ENCODE measurements at regions not wholly inside any gene's neighbourhood (a gene's known extent, or its start where the extent isn't known, plus 50 kb on each side); places are given as distances from the start of the nearest gene placed in this dataset.

DNA sequence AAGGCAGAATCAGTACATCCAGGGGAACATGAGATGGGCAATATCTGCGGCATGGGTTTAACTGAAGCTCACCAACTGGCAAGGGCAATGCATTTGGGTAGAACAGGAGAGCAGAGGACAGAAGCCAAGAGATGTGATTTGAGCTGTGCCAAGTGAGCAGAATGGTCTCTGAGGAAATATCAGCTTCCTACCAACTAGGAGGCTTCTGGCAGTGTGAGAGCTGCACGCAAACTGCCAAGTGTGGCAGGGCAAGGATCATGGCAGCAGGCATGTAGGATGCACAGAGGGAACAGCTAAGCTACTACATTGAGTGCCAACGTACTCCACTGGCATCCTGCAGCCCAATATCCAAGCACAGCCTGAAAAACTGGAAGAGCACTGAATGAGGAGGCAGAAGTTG is 1036.5 kb downstream of the TUSC7 start:
- no peaks in the 10 kb centered on the region for H3K79me2 ChIP-seq (ENCODE audit: insufficient read depth, low read length)
- no peaks in the 10 kb centered on the region for H3K9me3 ChIP-seq (ENCODE audit: insufficient read depth, low read depth, low read length)
- no peak overlapping the region for H3K27ac Mint-ChIP-seq (ENCODE audit: unreplicated experiment)
- no peak overlapping the region for H3K27ac ChIP-seq (ENCODE audit: low read depth, low read length)
- H4K20me1 ChIP-seq (ENCODE audit: insufficient read depth, low read length): no peaks in the 10 kb centered on the region
- no peak for TF ChIP-seq EZH2 (IDR thresholded peaks at IDR 0.05; ENCODE audit: insufficient read depth, low read length)
- TF ChIP-seq, protein P1, sequence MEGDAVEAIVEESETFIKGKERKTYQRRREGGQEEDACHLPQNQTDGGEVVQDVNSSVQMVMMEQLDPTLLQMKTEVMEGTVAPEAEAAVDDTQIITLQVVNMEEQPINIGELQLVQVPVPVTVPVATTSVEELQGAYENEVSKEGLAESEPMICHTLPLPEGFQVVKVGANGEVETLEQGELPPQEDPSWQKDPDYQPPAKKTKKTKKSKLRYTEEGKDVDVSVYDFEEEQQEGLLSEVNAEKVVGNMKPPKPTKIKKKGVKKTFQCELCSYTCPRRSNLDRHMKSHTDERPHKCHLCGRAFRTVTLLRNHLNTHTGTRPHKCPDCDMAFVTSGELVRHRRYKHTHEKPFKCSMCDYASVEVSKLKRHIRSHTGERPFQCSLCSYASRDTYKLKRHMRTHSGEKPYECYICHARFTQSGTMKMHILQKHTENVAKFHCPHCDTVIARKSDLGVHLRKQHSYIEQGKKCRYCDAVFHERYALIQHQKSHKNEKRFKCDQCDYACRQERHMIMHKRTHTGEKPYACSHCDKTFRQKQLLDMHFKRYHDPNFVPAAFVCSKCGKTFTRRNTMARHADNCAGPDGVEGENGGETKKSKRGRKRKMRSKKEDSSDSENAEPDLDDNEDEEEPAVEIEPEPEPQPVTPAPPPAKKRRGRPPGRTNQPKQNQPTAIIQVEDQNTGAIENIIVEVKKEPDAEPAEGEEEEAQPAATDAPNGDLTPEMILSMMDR (IDR thresholded peaks at IDR 0.05; ENCODE audit: insufficient read depth, low read depth, low read length): no peak
- no peaks in the 10 kb centered on the region for H3K36me3 Mint-ChIP-seq (ENCODE audit: low read depth, unreplicated experiment)
- DNase-seq (ENCODE audit: low read depth) (no peak), FAIRE-seq (no peak)
- no peaks in the 10 kb centered on the region for H3K27me3 ChIP-seq (ENCODE audit: insufficient read depth, low read length)
- H3K4me1 Mint-ChIP-seq (ENCODE audit: low read depth, unreplicated experiment): no peaks in the 10 kb centered on the region
- H3K36me3 ChIP-seq (ENCODE audit: insufficient read depth, low read length): no peaks in the 10 kb centered on the region
- H3K4me2 ChIP-seq (ENCODE audit: low read length): no peak overlapping the region
- H3K4me3 ChIP-seq (ENCODE audit: insufficient read depth, low read depth, low read length): no peak overlapping the region
- no peak overlapping the region for H2AFZ ChIP-seq (ENCODE audit: low read depth, low read length)
- no peak overlapping the region for H3K4me3 Mint-ChIP-seq (ENCODE audit: unreplicated experiment)
- H3K27me3 Mint-ChIP-seq (ENCODE audit: low read depth, unreplicated experiment): no peaks in the 10 kb centered on the region
- H3K9ac ChIP-seq (ENCODE audit: low read length): no peak overlapping the region
- H3K4me1 ChIP-seq (ENCODE audit: insufficient read depth, low read length): no peaks in the 10 kb centered on the region
- no peaks in the 10 kb centered on the region for H3K9me3 Mint-ChIP-seq (ENCODE audit: unreplicated experiment)

DNA sequence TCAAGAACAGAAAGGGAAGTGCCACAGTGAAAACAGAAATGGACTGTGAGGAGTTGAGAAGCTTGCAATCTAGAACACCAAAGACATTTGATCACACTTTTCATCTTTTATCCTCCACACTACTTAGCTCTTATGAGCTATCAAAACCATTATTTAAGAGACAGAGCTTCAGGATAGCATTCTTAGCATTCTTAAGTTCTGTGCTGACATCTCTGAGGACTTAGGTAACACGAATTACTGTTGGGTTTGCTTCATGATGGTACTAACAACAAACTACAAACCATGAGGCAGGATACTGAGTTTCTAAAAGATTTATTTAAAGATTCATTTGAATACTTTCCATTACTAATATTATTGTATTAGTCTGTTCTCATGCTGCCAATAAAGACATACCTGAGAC is 1038.6 kb downstream of the TUSC7 start:
- DNase-seq (ENCODE audit: low read depth): peak; percentile 47
- Histone ChIP-seq H2AFZ (ENCODE audit: low read depth, low read length) (no peak overlapping the region), H3K4me1 (ENCODE audit: insufficient read depth, low read length) (no peaks in the 10 kb centered on the region), H3K36me3 (ENCODE audit: insufficient read depth, low read length) (no peaks in the 10 kb centered on the region), H3K27ac (ENCODE audit: low read depth, low read length) (no peak overlapping the region), H3K4me3 (ENCODE audit: insufficient read depth, low read depth, low read length) (no peak overlapping the region), H3K9ac (ENCODE audit: low read length) (no peak overlapping the region), H4K20me1 (ENCODE audit: insufficient read depth, low read length) (no peaks in the 10 kb centered on the region), H3K4me2 (ENCODE audit: low read length) (no peak overlapping the region), H3K79me2 (ENCODE audit: insufficient read depth, low read length) (no peaks in the 10 kb centered on the region), H3K27me3 (ENCODE audit: insufficient read depth, low read length) (no peaks in the 10 kb centered on the region), H3K9me3 (ENCODE audit: insufficient read depth, low read depth, low read length) (no peaks in the 10 kb centered on the region)
- no peak for FAIRE-seq
- Mint-ChIP-seq H3K9me3 (ENCODE audit: unreplicated experiment) (no peaks in the 10 kb centered on the region), H3K36me3 (ENCODE audit: low read depth, unreplicated experiment) (no peaks in the 10 kb centered on the region), H3K4me1 (ENCODE audit: low read depth, unreplicated experiment) (peaks cover 8% of the 10 kb centered on the region), H3K4me3 (ENCODE audit: unreplicated experiment) (no peak overlapping the region), H3K27me3 (ENCODE audit: low read depth, unreplicated experiment) (no peaks in the 10 kb centered on the region), H3K27ac (ENCODE audit: unreplicated experiment) (no peak overlapping the region)
- TF ChIP-seq, protein P1 (IDR thresholded peaks at IDR 0.05; ENCODE audit: insufficient read depth, low read depth, low read length): no peak
- TF ChIP-seq EZH2 (IDR thresholded peaks at IDR 0.05; ENCODE audit: insufficient read depth, low read length): no peak

DNA sequence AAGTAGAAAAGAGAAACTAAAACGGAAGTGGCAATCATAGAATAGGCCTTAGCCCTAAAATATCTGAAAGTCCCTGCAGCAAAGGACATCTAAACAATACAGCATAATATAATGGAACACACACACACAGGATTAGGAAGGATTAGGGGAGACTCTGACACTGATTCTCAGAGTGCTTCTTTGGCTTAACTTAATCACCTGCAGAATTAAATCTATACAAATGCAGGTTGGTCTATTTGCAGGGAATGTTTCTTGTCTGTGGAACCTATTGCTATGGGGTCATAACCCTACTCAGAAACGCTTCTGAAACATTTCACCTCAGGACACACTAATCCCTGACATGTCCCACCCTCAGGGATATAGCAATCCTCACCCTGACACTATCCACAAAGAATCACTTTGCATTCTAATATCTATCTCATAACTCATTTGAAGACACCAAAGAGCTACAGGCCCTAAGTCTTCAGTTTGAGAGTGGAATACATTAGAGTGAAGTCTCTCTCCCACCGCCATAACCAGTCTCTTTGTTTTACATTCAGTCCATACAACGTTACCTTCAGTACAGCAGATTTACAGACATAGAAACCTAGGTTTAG is 1041.2 kb downstream of the TUSC7 start:
- H3K4me3 Mint-ChIP-seq (ENCODE audit: unreplicated experiment): no peak overlapping the region
- Histone ChIP-seq H3K9me3 (ENCODE audit: insufficient read depth, low read depth, low read length) (no peaks in the 10 kb centered on the region), H3K4me2 (ENCODE audit: low read length) (no peak overlapping the region), H2AFZ (ENCODE audit: low read depth, low read length) (no peak overlapping the region), H3K36me3 (ENCODE audit: insufficient read depth, low read length) (no peaks in the 10 kb centered on the region), H3K4me1 (ENCODE audit: insufficient read depth, low read length) (no peaks in the 10 kb centered on the region), H3K27ac (ENCODE audit: low read depth, low read length) (no peak overlapping the region), H3K4me3 (ENCODE audit: insufficient read depth, low read depth, low read length) (no peak overlapping the region), H3K79me2 (ENCODE audit: insufficient read depth, low read length) (no peaks in the 10 kb centered on the region), H3K9ac (ENCODE audit: low read length) (no peak overlapping the region), H4K20me1 (ENCODE audit: insufficient read depth, low read length) (no peaks in the 10 kb centered on the region), H3K27me3 (ENCODE audit: insufficient read depth, low read length) (no peaks in the 10 kb centered on the region)
- H3K27ac Mint-ChIP-seq (ENCODE audit: unreplicated experiment): no peak overlapping the region
- no peaks in the 10 kb centered on the region for H3K36me3 Mint-ChIP-seq (ENCODE audit: low read depth, unreplicated experiment)
- TF ChIP-seq, protein P1 (IDR thresholded peaks at IDR 0.05; ENCODE audit: insufficient read depth, low read depth, low read length): no peak
- H3K9me3 Mint-ChIP-seq (ENCODE audit: unreplicated experiment): no peaks in the 10 kb centered on the region
- H3K27me3 Mint-ChIP-seq (ENCODE audit: low read depth, unreplicated experiment): no peaks in the 10 kb centered on the region
- DNase-seq (ENCODE audit: low read depth): no peak
- no peak for FAIRE-seq
- H3K4me1 Mint-ChIP-seq (ENCODE audit: low read depth, unreplicated experiment): peaks cover 12% of the 10 kb centered on the region

All from astrocyte (in vitro differentiated cells and primary cell).